ENCODE measurements at regions not wholly inside any gene's neighbourhood (a gene's known extent, or its start where the extent isn't known, plus 50 kb on each side); places are given as distances from the start of the nearest gene placed in this dataset.
"Not testable (repeated sequence)": the region's sequence is repeated elsewhere in the genome, so short reads cannot be mapped to it uniquely, and the experiment has no call there.

DNA sequence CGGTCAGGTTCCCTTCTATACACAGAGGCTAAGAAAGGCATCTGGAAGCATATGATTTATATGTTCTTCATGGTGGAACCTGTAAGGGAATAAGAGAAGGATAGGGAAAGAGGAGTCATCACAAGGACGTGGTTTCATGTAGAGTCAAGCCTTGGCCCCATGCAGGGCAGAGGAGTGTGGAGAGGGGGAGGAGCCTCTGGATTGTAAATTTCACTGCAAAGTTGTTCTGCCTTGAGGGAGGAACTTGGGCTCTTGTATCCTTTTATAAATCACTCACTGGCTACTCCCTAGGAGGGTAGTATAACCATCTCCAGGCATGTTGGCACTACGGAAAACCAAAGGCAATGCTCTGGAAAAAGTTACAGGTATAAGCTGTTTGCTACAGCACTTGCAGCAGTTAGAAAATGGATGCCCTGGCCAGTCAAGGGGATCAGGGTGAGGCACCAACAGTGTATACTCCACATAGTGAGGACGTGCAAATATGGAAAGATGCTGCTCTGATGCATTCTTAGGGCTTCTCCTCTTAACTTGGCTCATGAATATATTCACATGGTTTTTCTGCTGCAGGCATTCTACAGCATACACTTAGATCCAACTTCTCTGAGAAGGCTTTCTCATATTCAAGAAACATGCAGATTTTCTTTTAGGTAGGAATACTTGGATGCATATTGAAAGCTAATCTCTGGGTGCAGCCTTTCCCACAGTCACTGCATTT lies 60.3 kb upstream of the ZNF81 start:
- no peak for DNase-seq (ENCODE audit: low read depth in 4 of 4, low spot score in 1 of 4)

DNA sequence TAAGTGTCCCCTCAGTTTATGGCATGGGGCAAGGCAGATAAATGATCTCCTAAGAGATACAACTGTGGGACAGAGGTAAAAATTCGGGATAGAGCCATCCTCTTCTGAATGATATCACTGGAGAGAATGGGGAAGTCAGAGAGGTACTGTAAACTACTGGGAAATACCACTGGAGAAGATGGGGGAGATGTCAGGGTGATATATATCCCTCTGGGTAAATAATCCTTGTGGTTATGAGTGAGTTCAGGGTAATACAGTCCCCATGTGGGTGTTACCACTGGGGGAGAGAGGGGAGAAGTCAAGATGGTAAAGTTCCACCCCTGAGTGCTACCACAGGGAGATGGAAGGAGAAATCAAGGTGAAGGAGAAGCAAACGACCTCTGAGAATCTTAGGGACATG lies 63.9 kb upstream of the ZNF81 start:
- DNase-seq (ENCODE audit: low read depth in 4 of 4, low spot score in 1 of 4): no peak

DNA sequence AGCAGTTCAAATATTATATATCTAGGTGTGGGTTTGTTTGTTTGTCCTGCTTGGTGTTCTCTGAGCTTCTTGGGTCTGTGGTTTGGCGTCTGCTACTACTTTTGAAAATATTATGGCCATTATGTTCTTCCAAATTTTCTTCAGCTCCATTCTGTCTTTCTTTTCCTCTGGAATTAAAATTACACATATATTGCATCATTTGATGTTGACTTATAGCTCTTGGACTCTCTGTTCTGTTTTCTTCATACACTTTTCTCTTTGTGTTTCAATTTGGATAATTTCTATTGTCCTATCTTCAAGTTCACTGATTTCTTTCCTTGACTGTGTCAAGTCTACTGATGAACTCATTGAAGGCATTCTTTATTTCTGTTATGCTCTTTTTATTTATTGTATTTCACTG lies 65.2 kb upstream of the ZNF81 start:
- DNase-seq (ENCODE audit: low read depth in 4 of 4, low spot score in 1 of 4): no peak

DNA sequence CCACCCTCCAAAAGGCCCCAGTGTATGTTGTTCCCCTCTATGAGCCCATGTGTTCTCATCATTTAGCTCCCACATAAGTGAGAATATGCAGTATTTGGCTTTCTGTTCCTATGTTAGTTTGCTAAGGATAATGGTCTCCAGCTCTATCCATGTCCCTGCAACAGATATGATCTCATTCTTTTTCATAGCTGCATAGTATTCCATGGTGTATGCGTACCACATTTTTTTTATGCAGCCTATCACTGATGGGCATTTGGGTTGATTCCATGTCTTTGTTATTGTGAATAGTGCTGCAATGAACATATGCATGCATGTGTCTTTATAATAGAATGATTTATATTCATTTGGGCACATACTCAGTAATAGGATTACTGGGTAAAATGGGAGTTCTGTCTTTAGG lies 73.9 kb upstream of the ZNF81 start:
- not testable (repeated sequence) for DNase-seq (ENCODE audit: low read depth in 4 of 4, low spot score in 1 of 4)

DNA sequence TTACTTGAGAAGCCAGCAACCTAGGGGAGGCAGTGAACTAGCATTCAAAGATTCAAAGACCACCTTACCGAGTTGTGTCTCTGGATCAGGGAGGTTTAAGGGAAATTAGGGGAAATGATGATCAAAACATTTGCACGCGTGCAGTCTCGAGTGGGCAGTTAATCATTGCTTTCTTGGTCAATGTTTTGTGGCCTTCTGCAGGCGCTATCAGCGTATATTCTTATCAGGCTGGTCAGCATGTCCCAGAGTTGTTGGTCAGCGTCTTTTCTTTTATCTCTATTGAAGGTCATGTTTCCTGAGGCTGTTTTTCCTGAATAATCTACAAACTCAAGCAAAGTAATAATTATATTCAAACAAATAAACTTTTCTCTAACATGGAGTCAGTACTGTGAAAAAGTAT lies 84.0 kb upstream of the ZNF81 start:
- no peak for DNase-seq (ENCODE audit: low read depth in 4 of 4, low spot score in 1 of 4)

DNA sequence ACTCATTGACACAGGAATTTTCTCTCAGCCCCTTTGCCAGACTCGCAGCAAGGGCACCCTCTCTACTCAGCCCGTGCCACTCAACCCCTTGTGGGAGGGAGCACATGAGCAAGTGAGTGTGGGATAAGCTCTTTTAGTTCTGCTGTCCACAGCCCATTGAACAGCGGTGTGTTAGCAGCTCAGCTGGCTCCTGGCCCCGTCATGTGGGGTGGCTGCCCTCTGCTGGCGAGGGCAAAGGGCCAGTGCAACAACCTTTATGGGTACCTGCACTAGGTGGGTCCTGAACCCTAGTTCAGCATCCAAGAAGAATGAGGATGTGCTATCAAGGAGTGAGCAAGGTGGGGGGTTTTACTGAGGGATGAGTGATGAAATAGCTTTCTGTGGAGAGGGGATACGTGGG lies 85.0 kb upstream of the ZNF81 start:
- DNase-seq (ENCODE audit: low read depth in 4 of 4, low spot score in 1 of 4): peak in 3 of 4 experiments; percentile 7 to 19 (median 7)

DNA sequence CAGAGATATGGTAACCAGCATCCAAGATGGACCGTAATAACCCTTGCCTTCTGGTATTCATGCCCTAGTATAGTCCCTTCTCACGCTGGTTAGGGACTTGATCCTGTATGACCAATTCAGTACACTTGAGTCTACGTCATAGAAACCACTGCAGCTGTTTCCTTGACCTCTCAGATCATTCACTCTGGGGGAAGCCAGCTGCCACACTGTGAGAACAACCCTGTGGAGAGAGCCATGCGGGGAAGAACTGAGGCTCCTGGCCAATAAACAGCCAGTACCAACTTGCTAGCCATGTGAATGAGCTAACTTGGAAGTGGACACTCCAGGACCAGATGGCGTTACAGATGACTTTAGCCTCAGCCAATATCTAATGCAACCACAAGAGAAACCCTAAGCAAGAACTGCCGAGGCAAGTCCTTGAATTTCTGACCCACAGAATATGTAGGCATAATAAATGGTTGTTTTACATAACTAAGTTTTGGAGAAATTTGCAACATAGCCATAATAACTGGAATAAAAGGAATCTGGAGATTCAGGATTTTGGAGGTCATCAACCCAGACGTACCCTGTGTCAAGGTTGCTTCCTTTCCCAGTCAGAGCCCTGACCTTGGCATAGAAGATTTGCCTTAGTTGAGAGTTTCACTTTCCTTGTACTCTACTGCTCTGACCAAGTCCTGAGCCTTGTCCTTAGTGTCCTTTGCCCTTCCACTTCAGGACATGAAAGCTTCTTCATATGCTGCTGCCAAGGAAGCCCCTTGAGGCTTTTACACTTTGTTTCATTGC lies 87.3 kb upstream of the ZNF81 start:
- DNase-seq (ENCODE audit: low read depth in 4 of 4, low spot score in 1 of 4): no peak

DNA sequence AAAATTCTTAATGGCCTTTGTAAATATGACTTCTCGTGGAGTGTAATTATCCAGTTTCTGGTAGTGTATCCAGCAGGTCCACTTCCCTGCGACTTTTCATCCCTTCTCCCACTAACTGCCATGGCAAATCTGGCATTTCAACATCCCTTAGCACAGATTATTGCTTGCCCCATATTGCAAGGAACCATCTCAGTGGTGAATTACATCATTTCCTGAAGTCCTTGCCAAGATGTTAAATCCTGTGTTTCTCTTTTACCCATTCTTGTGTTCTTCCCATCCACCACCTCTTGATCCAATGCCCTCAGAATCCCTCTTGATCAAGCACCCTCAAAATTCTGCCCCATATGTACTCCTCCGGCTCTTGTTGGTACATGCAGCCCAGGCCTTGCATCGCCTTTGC lies 88.1 kb upstream of the ZNF81 start:
- DNase-seq (ENCODE audit: low read depth in 4 of 4, low spot score in 1 of 4): no peak

DNA sequence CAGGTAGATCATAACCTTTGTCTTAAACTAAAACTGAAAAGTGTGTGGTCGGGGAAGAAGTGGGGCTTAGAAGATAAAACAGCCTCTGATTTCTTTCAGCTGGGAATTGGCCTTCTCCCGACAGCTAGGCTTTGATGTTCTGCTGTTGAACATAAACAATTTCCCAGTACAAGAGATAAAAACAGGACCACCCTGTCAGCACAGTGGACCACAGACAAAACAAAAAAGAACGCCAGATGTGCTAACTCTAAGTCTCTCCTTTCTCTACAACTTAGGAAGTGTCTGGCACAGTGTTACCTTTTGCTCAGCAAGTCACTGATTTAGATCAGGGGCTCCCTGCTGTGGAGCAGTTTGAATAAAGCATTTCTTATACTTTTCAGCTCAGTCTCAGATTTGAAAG lies 87.5 kb upstream of the UXT start:
- DNase-seq (ENCODE audit: low read depth in 4 of 4, low spot score in 1 of 4): no peak

DNA sequence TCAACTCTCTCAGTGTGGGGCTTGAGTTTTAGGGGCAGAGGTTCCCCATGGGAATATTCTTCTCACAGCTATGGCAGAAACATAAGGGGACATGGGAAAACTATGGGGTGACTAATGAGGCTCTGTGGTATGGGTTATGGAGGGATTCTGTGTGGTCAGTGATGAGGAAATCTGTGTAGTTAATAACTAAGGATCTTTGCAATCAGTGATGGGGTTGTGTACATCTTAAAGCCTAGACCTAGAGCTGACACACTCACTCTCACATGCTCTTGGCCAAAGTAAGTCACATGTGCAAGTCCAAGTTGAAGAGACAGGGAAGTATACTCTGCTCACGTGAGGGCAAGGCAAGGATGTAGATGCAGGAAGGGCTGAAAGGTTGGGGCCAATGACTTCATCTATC lies 86.4 kb upstream of the UXT start:
- DNase-seq (ENCODE audit: low read depth in 4 of 4, low spot score in 1 of 4): no peak

DNA sequence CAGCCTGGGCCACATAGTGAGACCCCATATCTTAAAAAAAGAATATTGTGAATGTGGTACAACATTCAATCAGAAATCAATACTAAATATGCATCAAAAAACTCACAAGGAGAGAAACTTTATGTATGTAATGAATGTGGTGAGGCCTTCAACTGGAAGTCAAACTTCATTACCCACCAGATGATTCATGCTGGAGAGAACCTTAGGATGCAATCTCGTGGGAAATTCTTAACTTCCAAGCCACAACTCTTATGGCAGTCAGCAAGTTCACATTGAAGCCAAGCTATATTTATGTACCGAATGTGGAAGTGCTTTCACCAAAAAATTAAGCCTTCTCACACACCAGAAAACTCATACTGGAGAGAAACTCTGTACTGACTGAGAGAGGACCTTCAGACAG lies 84.5 kb upstream of the UXT start:
- no peak for DNase-seq (ENCODE audit: low read depth in 4 of 4, low spot score in 1 of 4)

DNA sequence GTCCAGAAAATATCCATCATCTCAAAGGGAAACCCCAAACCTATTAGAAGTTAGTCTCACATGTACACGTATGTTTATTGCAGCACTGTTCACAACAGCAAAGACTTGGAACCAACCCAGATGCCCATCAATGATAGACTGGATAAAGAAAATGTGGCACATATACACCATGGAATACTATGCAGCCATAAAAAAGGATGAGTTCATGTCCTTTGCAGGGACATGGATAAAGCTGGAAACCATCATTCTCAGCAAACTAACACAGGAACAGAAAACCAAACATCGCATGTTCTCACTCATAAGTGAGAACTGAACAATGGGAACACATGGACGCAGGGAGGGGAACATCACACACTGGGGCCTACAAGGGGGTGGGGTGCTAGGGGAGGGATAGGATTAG lies 79.9 kb upstream of the UXT start:
- DNase-seq (ENCODE audit: low read depth in 4 of 4, low spot score in 1 of 4): not testable (repeated sequence)

DNA sequence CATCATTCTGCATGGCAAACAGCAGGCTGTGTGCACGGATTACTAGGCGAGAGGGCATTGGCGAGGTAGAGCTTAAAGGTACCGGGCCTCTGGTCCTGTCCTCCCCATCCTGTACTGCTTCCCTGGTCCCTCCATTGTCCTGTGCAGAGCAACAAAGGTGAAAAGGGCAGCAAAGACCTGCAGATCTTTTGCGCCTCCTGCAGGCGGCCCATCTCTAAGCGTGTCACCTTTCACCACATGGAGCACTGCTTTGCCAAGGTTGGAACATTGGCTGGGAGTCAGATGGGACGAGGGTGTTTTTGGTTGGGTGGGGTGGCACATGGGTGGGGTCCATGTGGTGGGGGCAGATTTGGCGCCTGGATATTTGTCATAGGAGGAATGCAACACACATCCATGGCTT lies 64.7 kb upstream of the UXT start:
- DNase-seq (ENCODE audit: low read depth in 4 of 4, low spot score in 1 of 4): no peak

DNA sequence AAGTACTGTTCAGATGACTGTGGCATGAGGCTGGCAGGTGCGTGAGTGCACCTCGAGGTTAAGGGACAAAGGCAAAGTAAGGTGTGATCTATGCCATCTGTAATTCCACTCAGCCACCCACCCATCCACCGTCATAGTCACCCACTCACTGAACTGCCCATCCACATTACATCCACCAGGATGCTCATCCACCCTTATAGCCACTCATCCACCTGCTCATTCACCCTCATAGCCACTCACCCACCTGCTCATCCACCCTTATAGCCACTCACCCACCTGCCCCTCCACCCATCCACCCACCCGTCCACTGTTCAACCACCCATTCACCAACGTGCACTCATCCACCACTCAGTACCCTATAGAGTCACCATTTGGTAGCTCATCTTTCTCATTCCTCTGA lies 64.1 kb upstream of the UXT start:
- DNase-seq (ENCODE audit: low read depth in 4 of 4, low spot score in 1 of 4): no peak

DNA sequence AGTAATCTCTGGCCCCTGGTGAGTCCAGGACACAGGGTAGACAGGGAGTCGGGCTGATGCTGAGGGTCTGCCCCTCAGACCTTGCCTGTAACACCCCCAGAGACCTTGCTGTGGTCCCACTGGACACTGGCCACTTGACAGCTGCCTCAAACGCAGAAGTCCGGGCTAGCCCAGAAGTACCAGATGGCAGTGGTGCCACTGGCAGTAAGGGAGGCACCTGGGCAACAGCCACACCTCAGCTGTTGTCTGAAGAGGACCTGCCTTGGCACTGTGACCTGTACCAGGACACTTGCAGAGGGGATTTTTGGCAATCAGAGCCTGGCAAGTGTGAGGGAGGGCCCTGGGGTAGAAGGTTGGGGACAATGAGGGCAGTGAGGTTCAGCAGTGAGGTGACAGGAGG lies 63.3 kb upstream of the UXT start:
- DNase-seq (ENCODE audit: low read depth in 4 of 4, low spot score in 1 of 4): no peak

DNA sequence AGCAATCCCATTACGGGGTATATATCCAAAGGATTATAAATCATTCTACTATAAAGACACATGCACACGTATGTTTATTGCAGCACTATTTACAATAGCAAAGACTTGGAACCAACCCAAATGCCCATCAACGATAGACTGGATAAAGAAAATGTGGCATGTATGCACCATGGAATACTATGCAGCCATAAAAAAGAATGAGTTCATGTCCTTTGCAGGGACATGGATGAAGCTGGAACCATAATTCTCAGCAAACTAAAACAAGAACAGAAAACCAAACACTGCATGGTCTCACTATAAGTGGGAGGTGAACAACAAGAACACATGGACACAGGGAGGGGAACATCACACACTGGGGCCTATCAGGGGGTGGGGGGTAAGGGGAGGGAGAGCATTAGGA lies 56.1 kb upstream of the UXT start:
- not testable (repeated sequence) for DNase-seq (ENCODE audit: low read depth in 4 of 4, low spot score in 1 of 4)

DNA sequence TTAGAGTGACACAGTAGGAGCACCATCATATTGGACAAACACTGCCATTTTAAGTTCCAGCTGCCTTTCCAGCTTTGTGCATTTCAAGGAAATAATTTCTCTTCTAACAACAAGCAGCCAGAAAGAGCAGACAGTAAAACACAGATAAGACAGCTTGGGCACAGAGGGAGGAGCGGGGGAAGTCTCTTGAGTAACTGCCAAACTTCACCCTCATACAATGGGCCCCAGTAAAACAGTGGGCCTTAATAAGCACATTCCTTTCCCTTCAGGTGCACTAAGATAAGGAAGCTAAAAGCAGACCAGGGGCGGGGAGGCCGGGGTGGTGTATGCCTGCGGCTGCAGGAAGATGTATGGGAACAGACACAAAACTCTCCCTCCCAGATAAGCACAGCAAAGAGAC lies 53.7 kb upstream of the UXT start:
- not testable (repeated sequence) for DNase-seq (ENCODE audit: low read depth in 4 of 4, low spot score in 1 of 4)

DNA sequence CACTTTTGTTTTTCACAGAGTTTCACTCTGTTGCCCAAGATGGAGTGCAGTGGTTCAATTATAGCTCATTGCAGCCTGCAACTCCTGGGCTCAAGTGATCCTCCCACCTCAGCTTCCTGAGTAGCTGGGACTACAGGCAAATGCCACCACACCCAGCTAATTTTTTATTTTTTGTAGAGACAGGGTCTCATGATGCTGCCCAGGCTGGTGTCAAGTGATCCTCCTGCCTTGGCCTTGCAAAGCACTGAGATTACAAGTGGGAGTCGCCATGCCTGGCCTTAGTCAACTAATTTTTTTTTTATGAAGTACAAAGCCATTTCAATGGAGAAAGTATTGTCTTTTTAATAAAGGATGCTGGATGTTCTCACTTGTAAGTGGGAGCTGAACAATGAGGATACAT lies 51.3 kb upstream of the UXT start:
- no peak for DNase-seq (ENCODE audit: low read depth in 4 of 4, low spot score in 1 of 4)

Data from stimulated activated CD4-positive, alpha-beta T cell treated with anti-CD3 and anti-CD28 coated beads, Interleukin-1b, Interleukin-23, amount 100 ng/mL, for 24 hours (primary cell).